PC-9 (cell line): ENCODE measurements at regions not wholly inside any gene's neighbourhood (a gene's known extent, or its start where the extent isn't known, plus 50 kb on each side); places are given as distances from the start of the nearest gene placed in this dataset.
A peak's percentile ranks its signal among the peaks of the same experiment; 100 is the strongest.

Experiments used
- EZH2 ChIP-seq: fragments of 200-600 bp; sonication (generic); IDR thresholded peaks from 2 replicates; pipeline ENCODE4 v1.8.0; 2017; ENCODE audit warnings: antibody characterized with exemption, low read depth
- TF ChIP-seq, protein P1 (sequence below): fragments of 200-600 bp; sonication (generic); conservative IDR thresholded peaks from 2 replicates; pipeline ENCODE4 v1.6.1; 2017; ENCODE audit warnings: mixed run types, antibody characterized with exemption, mild to moderate bottlenecking, moderate library complexity

DNA sequence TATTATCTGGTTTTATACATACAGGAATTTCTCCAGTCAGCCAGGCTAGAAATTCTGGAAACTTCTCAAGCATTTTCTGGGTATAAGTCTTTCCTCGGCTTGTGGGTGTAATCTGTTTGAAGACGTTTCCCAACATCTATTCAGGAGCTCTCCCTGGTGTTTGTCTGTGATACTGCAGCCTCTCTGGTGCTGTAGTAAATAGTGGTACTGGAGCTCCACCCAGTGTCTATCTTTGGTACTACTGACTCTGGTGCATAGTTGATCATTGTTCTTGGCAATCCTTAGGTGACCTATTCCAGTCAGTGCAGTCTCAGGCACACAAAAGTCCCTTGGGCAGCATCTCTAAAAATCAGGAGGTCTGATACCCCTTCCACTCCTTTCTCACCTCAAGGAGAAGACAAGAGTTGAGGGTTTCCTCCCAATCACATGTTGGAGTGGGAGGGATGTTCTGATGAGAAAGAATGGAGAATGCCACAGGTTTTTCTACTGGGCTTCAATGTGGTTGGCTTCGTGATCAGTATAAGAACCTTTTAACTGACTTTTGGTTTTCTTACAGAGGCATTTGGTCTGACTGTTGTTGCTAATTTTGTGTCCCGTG, 115.5 kb downstream of the CYSLTR2 start:
- TF ChIP-seq, protein P1, sequence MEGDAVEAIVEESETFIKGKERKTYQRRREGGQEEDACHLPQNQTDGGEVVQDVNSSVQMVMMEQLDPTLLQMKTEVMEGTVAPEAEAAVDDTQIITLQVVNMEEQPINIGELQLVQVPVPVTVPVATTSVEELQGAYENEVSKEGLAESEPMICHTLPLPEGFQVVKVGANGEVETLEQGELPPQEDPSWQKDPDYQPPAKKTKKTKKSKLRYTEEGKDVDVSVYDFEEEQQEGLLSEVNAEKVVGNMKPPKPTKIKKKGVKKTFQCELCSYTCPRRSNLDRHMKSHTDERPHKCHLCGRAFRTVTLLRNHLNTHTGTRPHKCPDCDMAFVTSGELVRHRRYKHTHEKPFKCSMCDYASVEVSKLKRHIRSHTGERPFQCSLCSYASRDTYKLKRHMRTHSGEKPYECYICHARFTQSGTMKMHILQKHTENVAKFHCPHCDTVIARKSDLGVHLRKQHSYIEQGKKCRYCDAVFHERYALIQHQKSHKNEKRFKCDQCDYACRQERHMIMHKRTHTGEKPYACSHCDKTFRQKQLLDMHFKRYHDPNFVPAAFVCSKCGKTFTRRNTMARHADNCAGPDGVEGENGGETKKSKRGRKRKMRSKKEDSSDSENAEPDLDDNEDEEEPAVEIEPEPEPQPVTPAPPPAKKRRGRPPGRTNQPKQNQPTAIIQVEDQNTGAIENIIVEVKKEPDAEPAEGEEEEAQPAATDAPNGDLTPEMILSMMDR = peak; percentile 99
- TF ChIP-seq EZH2 = no peak
